ENCODE measurements at regions not wholly inside any gene's neighbourhood (a gene's known extent, or its start where the extent isn't known, plus 50 kb on each side); places are given as distances from the start of the nearest gene placed in this dataset.
"Not testable (repeated sequence)": the region's sequence is repeated elsewhere in the genome, so short reads cannot be mapped to it uniquely, and the experiment has no call there.

DNA sequence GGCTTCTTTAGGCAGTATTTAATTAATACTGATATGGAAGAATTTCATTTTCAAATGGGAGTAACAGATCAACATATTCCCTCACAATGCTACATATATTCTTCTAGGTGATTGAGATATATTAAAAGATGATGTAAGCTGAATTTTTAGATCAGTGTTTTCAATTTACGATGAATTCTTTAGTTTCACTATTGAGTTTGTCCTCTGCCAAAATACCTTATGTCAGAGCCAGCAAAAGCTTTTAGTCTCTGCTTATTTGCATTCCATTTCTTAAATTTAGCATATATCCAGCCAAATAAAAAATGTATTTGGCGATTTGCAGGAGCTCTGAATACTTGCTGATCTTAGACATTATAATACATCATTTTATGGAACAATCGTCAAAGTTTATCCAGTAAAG lies 144.3 kb downstream of the MOSPD2 start:
- no peak overlapping the region for H3K27ac ChIP-seq

DNA sequence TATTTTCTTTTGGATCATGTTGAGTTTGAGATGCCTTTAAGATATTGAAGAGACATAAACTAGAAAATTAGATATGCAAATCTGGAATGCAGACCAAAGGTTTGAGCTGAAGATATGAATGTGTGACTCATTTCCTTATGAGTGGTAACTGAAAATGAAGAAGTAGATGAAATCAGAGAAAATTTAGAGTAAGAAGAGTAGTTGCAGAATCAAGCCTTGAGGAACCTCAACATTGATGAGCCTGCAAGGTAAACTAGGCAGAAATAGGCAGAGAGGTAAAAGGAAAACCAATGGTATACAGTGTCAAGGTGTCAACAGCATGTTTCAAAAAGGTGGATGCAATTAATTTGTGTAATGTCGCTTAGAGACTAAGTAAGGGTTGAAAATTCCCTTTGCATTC lies 142.8 kb downstream of the MOSPD2 start:
- H3K27ac ChIP-seq: no peak overlapping the region
- TF ChIP-seq, protein P1, sequence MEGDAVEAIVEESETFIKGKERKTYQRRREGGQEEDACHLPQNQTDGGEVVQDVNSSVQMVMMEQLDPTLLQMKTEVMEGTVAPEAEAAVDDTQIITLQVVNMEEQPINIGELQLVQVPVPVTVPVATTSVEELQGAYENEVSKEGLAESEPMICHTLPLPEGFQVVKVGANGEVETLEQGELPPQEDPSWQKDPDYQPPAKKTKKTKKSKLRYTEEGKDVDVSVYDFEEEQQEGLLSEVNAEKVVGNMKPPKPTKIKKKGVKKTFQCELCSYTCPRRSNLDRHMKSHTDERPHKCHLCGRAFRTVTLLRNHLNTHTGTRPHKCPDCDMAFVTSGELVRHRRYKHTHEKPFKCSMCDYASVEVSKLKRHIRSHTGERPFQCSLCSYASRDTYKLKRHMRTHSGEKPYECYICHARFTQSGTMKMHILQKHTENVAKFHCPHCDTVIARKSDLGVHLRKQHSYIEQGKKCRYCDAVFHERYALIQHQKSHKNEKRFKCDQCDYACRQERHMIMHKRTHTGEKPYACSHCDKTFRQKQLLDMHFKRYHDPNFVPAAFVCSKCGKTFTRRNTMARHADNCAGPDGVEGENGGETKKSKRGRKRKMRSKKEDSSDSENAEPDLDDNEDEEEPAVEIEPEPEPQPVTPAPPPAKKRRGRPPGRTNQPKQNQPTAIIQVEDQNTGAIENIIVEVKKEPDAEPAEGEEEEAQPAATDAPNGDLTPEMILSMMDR (conservative IDR thresholded peaks at IDR 0.05): no peak
- no peak for TF ChIP-seq ZFX (IDR thresholded peaks at IDR 0.05)

More for the DNA sequence above, 144.3 kb downstream of the MOSPD2 start:
- no peak for TF ChIP-seq ZFX (IDR thresholded peaks at IDR 0.05)

DNA sequence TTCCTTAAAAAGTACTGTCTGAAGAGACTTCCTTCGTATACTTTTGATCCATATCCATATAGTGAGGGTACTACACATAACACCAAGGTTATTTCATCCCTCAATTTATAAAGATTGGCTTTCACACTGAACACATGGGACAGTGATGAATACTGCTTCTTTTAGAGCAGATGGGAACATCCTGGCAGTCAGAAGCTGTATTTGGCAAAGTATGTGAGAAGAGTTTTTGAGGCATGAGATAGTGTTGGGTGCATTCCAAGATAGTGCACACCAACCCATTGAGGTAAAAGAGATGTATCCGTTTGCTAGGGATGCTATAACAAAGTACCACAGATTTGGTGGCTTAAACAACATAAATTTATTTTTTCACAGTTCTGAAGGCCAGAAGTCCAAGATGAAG lies 141.1 kb downstream of the MOSPD2 start:
- TF ChIP-seq, protein P1 (conservative IDR thresholded peaks at IDR 0.05): no peak
- TF ChIP-seq ZFX (IDR thresholded peaks at IDR 0.05): no peak
- H3K27ac ChIP-seq: no peak overlapping the region

DNA sequence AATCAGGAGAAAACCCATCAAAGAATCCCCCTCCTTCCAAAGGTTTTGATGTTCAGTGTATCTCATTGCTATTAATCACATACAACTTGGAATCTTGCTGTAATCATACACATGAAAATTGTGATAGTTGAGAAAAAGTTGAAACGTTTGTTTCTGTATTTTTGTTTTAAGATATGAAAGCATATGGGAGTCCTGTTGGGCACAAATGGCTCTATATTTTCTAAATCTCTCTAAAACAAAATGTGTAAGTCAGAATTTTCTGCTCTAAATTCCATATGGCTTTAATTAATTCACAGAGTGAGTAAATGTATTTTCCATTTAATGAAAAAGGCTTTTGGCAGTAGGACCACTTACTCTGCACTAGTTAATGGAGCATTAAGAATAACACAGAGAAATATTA lies 140.2 kb downstream of the MOSPD2 start:
- no peak overlapping the region for H3K27ac ChIP-seq
- TF ChIP-seq ZFX (IDR thresholded peaks at IDR 0.05): no peak

DNA sequence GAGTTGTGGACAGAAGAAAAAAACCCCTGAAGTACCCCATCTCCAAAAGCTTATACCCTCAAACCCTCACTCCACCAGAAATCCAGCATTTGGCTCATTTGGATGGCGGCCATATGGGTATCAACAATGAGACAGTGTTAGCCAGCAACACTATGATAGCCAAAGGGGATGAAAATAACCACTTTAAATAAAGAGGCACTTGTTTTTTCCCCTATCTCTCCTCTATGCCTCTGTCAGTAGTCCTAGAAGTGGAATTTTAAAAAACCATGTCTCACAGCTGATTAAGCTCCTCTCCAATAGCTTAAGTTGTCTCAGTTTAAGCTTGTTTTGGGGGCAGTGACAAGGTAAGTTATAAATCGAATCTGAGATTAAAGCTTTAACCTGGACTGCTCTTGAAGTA lies 124.0 kb downstream of the MOSPD2 start:
- TF ChIP-seq, protein P1 (conservative IDR thresholded peaks at IDR 0.05): no peak
- TF ChIP-seq ZFX (IDR thresholded peaks at IDR 0.05): no peak

DNA sequence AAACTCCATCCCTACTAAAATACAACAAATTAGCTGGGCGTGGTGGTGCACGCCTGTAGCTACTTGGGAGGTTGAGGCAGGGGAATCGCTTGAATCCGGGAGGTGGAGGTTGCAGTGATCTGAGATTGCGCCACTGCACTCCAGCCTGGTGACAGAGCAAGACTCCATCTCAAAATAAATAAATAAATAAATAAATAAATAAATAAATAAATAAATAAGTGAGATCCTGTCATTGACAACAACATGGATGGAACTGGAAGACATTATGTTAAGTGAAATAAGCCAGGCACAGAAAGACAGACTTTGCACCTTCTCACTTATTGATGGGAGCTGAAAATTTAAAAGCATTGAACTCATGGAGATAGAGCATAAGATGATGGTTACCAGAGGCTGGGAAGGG lies 111.2 kb downstream of the MOSPD2 start:
- not testable (repeated sequence) for H3K27ac ChIP-seq

More for the DNA sequence above, 124.0 kb downstream of the MOSPD2 start:
- no peak overlapping the region for H3K27ac ChIP-seq

Measured in C4-2B (cell line).